HepG2 (cell line): ENCODE measurements at regions not wholly inside any gene's neighbourhood (a gene's known extent, or its start where the extent isn't known, plus 50 kb on each side); places are given as distances from the start of the nearest gene placed in this dataset.

Experiments
- ATAC-seq: fragments of 200-7000 bp; cut with Tn5 transposase; 3 replicates; pipeline ENCODE4 v1.9.1; 2020; ENCODE audit warnings: mild to moderate bottlenecking, moderate library complexity
- BruUV-seq: library from RNA; stranded (reverse); fragments of 400-500 nt; replicated peaks from 2 replicates; lab custom pipeline; 2021; lab: Mats Ljungman, UMichigan
- CTCF ChIA-PET: fragments of 300-600 bp; formaldehyde crosslinking; extraction: SDS; loops from one replicate; lab custom pipeline; 2021; ENCODE audit warnings: low total read pairs, inconsistent platforms, low intra/inter-chr PET ratio; lab: Yijun Ruan, JAX
- POLR2A ChIA-PET: fragments of 350-600 bp; sonication (Branson Sonifier 250); formaldehyde crosslinking; loops from one replicate; lab custom pipeline; 2020; ENCODE audit warnings: antibody characterized with exemption, inconsistent platforms; lab: Yijun Ruan, JAX
- DNase-seq: peaks from one replicate; pipeline ENCODE4 v3.0.0-alpha.2; 2015; ENCODE audit warnings: low spot score
- FAIRE-seq: peaks from 3 replicates; lab custom pipeline; 2011; peaks lifted over from hg19 to GRCh38; lab: Jason Lieb, UNC
- H2AFZ ChIP-seq: one replicate; pipeline ENCODE4 v1.6.1; 2011; ENCODE audit warnings: low read length, inconsistent platforms
- H3K27ac ChIP-seq: fragments of 300-600 bp; 3 replicates; pipeline ENCODE4 v1.8.0; 2011; ENCODE audit warnings: mixed run types, mild to moderate bottlenecking, mixed read lengths, low read length, inconsistent platforms; ENCODE audit not compliant: insufficient read depth; ENCODE audit errors: extremely low read length
- H3K27me3 ChIP-seq, 2 experiments: fragments of 200-600 bp in 1 of 2; 2 replicates in 1 of 2; 3 replicates in 1 of 2; pipeline versions ENCODE4 v1.6.0 to v1.8.0; 2011; ENCODE audit warnings: low read length in 2 of 2, mild to moderate bottlenecking in 2 of 2, moderate library complexity in 2 of 2, inconsistent platforms in 1 of 2; ENCODE audit not compliant: insufficient read depth in 2 of 2, control insufficient read depth in 1 of 2
- H3K36me3 ChIP-seq, 2 experiments: fragments of 200-600 bp in 1 of 2; replicated peaks in 1 of 2; 2 replicates in 1 of 2; 3 replicates in 1 of 2; pipeline versions ENCODE4 v1.5.1 to v1.8.0; 2011; ENCODE audit warnings: low read length in 2 of 2, inconsistent platforms in 1 of 2; ENCODE audit not compliant: insufficient read depth in 2 of 2, control insufficient read depth in 1 of 2
- H3K4me1 ChIP-seq: 2 replicates; pipeline ENCODE4 v1.5.1; 2012; ENCODE audit warnings: low read length, inconsistent platforms; ENCODE audit not compliant: insufficient read depth
- H3K4me2 ChIP-seq: 2 replicates; pipeline ENCODE4 v1.6.0; 2011; ENCODE audit warnings: low read depth, low read length, inconsistent platforms
- H3K4me3 ChIP-seq, 3 experiments: fragments of 200-600 bp in 1 of 3; sonication (generic), shearing (Covaris generic) in 1 of 3; replicated peaks in 1 of 3; 2 replicates each; pipeline ENCODE4 v1.5.1; 2011 to 2016; ENCODE audit warnings: low read length in 3 of 3, inconsistent platforms in 2 of 3, low read depth in 2 of 3, mild to moderate bottlenecking in 2 of 3, control low read depth in 1 of 3, mixed read lengths in 1 of 3; ENCODE audit not compliant: insufficient read depth in 1 of 3
- H3K79me2 ChIP-seq: one replicate; pipeline ENCODE4 v1.6.1; 2011; ENCODE audit warnings: low read length, inconsistent platforms; ENCODE audit not compliant: insufficient read depth
- H3K9ac ChIP-seq: 2 replicates; pipeline ENCODE4 v1.6.0; 2011; ENCODE audit warnings: mild to moderate bottlenecking, low read depth, low read length, inconsistent platforms; ENCODE audit not compliant: insufficient read depth
- H3K9me3 ChIP-seq: 2 replicates; pipeline ENCODE4 v1.5.1; 2012; ENCODE audit warnings: mild to moderate bottlenecking, low read length
- H4K20me1 ChIP-seq: 2 replicates; pipeline ENCODE4 v1.6.0; 2011; ENCODE audit warnings: inconsistent platforms, mild to moderate bottlenecking, low read length, moderate library complexity; ENCODE audit not compliant: insufficient read depth
- MIXL1 ChIP-seq: IDR thresholded peaks from 2 replicates; pipeline ENCODE4 v1.6.1; 2016
- NBN ChIP-seq: fragments of 450-650 bp; conservative IDR thresholded peaks from 2 replicates; pipeline ENCODE4 v1.6.1; 2017
- SP140L ChIP-seq: sonication (generic); formaldehyde crosslinking; IDR thresholded peaks from 2 replicates; pipeline ENCODE4 v1.4.0; 2020; ENCODE audit warnings: missing genetic modification reagents, borderline replicate concordance
- SP4 ChIP-seq: sonication (generic); formaldehyde crosslinking; IDR thresholded peaks from 2 replicates; pipeline ENCODE4 v1.8.1; 2023; ENCODE audit warnings: mild to moderate bottlenecking, missing genetic modification reagents
- SYNCRIP ChIP-seq: fragments of 200-400 bp; formaldehyde crosslinking; IDR thresholded peaks from 2 replicates; pipeline ENCODE4 v1.6.1; 2018; ENCODE audit warnings: mild to moderate bottlenecking, low read depth, low read length; ENCODE audit not compliant: insufficient read depth
- TP53 ChIP-seq: sonication (generic); formaldehyde crosslinking; conservative IDR thresholded peaks from 2 replicates; pipeline ENCODE4 v1.4.0; 2020; ENCODE audit warnings: missing genetic modification reagents
- ZNF20 ChIP-seq: sonication (generic); formaldehyde crosslinking; IDR thresholded peaks from 2 replicates; pipeline ENCODE4 v1.4.0; 2020; ENCODE audit warnings: mild to moderate bottlenecking, moderate library complexity, missing genetic modification reagents
- ZNF33A ChIP-seq: sonication (generic); formaldehyde crosslinking; IDR thresholded peaks from 2 replicates; pipeline ENCODE4 v1.5.1; 2020; ENCODE audit warnings: missing genetic modification reagents, mild to moderate bottlenecking, moderate library complexity, borderline replicate concordance
- ZNF558 ChIP-seq: sonication (generic); formaldehyde crosslinking; IDR thresholded peaks from 2 replicates; pipeline ENCODE4 v1.9.0; 2022; ENCODE audit warnings: mild to moderate bottlenecking, missing genetic modification reagents, borderline replicate concordance
- ZNF674 ChIP-seq: sonication (generic); formaldehyde crosslinking; IDR thresholded peaks from 2 replicates; pipeline ENCODE4 v1.5.0; 2020; ENCODE audit warnings: low read depth, mild to moderate bottlenecking, missing genetic modification reagents
- ZNF740 ChIP-seq: sonication (generic); formaldehyde crosslinking; IDR thresholded peaks from 2 replicates; pipeline ENCODE4 v1.4.0; 2020; ENCODE audit warnings: missing genetic modification reagents
- ZSCAN30 ChIP-seq: sonication (generic); formaldehyde crosslinking; IDR thresholded peaks from 2 replicates; pipeline ENCODE4 v1.5.0; 2020; ENCODE audit warnings: mild to moderate bottlenecking, missing genetic modification reagents
- WGBS: methylation state at CpG from one replicate; pipeline ENCODE4 v1.1.6; 2017; ENCODE audit warnings: low lambda C conversion rate; 5-methylcytosine and 5-hydroxymethylcytosine counted together
- in situ Hi-C: cut with HindIII; loops from 2 replicates; pipeline ENCODE4 v1.10.0; 2017; ENCODE audit warnings: low pct_unique_long_range_greater_than_20kb; ENCODE audit not compliant: extremely low pct_ligation_motif_present
- intact Hi-C: fragments of 100-400 bp; cut with micrococcal nuclease; formaldehyde crosslinking; loops from one replicate; pipeline ENCODE4 v1.10.0; 2022; ENCODE audit not compliant: unreplicated experiment
- TF ChIP-seq, protein P1 (sequence below): sonication (generic); formaldehyde crosslinking; IDR thresholded peaks from 2 replicates; pipeline ENCODE4 v1.4.0; 2020; ENCODE audit warnings: low read depth, missing genetic modification reagents
- TF ChIP-seq, protein P2 (sequence below): sonication (generic); formaldehyde crosslinking; IDR thresholded peaks from 2 replicates; pipeline ENCODE4 v1.4.0; 2020; ENCODE audit warnings: missing genetic modification reagents, mild to moderate bottlenecking, borderline replicate concordance

DNA sequence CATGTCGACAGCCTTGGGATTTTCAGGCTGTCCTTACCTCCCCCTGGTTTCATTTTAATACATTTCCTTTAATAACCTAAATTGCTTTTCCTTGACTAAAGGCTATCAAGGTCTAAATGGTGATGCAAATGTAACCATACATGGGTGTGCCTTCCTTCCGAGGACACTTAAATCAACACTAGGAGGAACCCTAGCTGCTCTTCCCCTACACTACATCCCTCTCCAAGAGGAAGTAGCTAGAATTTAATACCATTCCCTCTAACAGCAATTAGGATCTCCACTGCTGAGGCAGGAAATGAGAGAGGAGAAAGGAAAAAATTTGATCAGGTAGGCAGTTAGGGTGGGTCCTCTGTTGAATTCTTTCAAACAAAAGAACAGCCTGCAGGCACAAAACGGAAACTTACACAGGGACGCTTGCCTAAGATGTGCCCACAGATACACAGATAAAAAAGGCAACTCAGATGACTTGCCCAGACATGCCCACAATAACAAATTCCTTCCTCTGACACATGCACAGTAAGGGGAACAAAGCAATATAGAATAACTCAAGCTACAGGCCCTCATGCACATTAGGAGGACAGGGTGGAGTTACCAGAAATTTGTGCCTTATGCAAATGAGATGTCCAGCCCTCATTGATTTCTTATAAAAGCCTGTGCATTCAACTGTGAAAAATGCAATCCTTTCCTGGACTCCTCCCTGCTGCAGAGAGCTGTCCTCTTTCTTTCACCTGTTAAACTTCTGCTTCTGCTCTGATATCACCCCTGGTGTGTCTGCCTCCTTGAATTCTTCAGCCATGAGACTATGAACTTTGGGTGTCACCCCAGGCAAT, 1024.4 kb upstream of the CADM2 start:
- ChIA-PET CTCF (no interaction called here), POLR2A (no interaction called here)
- no peak overlapping the region for H3K4me3 ChIP-seq
- FAIRE-seq (no peak), ATAC-seq (no peak), DNase-seq (peak; percentile 4)
- no peaks in the 10 kb centered on the region for H4K20me1 ChIP-seq
- H3K27ac ChIP-seq = no peak overlapping the region
- H3K4me2 ChIP-seq = no peak overlapping the region
- peak; percentile 96 for TF ChIP-seq TP53 (CRISPR knock-in tag)
- TF ChIP-seq, protein P1, sequence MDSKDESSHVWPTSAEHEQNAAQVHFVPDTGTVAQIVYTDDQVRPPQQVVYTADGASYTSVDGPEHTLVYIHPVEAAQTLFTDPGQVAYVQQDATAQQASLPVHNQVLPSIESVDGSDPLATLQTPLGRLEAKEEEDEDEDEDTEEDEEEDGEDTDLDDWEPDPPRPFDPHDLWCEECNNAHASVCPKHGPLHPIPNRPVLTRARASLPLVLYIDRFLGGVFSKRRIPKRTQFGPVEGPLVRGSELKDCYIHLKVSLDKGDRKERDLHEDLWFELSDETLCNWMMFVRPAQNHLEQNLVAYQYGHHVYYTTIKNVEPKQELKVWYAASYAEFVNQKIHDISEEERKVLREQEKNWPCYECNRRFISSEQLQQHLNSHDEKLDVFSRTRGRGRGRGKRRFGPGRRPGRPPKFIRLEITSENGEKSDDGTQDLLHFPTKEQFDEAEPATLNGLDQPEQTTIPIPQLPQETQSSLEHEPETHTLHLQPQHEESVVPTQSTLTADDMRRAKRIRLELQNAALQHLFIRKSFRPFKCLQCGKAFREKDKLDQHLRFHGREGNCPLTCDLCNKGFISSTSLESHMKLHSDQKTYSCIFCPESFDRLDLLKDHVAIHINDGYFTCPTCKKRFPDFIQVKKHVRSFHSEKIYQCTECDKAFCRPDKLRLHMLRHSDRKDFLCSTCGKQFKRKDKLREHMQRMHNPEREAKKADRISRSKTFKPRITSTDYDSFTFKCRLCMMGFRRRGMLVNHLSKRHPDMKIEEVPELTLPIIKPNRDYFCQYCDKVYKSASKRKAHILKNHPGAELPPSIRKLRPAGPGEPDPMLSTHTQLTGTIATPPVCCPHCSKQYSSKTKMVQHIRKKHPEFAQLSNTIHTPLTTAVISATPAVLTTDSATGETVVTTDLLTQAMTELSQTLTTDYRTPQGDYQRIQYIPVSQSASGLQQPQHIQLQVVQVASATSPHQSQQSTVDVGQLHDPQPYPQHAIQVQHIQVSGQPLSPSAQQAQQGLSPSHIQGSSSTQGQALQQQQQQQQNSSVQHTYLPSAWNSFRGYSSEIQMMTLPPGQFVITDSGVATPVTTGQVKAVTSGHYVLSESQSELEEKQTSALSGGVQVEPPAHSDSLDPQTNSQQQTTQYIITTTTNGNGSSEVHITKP (CRISPR knock-in tag) = no peak
- BruUV-seq = no TSS peak
- WGBS = 35% methylated on average over 4 of the region's 4 CpGs
- no peaks in the 10 kb centered on the region for H3K79me2 ChIP-seq
- no peaks in the 10 kb centered on the region for H3K36me3 ChIP-seq
- in situ Hi-C loops = no loop called here
- intact Hi-C loops = no loop called here
- H3K9me3 ChIP-seq = peaks cover 14% of the 10 kb centered on the region
- peak overlapping the region; percentile 37 for H2AFZ ChIP-seq
- H3K9ac ChIP-seq = no peak overlapping the region
- no peaks in the 10 kb centered on the region for H3K27me3 ChIP-seq
- H3K4me1 ChIP-seq = no peaks in the 10 kb centered on the region

DNA sequence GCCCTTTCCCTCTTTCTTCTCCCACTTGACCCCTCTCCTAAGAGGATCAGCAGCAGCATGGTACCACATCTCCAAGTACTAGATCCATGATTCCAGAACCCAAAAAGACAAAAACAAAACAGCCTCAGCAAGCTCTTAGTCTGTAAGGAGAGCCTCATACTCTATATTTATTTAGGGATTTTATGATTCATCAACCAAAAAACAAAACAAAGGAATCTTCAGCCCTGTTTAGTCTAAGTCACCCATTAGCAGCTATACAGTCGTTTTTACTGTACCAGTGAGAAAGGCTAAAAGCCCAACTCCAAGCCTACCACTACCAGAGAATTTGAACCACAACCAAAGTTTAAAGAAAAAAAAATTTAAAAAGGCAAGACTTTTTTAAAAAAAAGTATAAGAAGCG, 1020.3 kb upstream of the CADM2 start:
- Histone ChIP-seq H3K27me3 (no peaks in the 10 kb centered on the region), H3K9me3 (no peaks in the 10 kb centered on the region), H3K9ac (no peak overlapping the region), H2AFZ (no peak overlapping the region), H4K20me1 (no peaks in the 10 kb centered on the region), H3K4me3 (no peak overlapping the region), H3K4me1 (no peaks in the 10 kb centered on the region), H3K36me3 (no peaks in the 10 kb centered on the region), H3K4me2 (no peak overlapping the region), H3K27ac (no peak overlapping the region), H3K79me2 (no peaks in the 10 kb centered on the region)
- ATAC-seq (no peak), FAIRE-seq (no peak), DNase-seq (no peak)
- BruUV-seq = no TSS peak
- in situ Hi-C loops (no loop called here), intact Hi-C loops (no loop called here)
- 20% methylated on average over 2 of the region's 2 CpGs for WGBS
- CTCF ChIA-PET = no interaction called here
- POLR2A ChIA-PET = no interaction called here
- no peak for TF ChIP-seq MIXL1 (CRISPR knock-in tag)
- TF ChIP-seq NBN = no peak
- TF ChIP-seq ZNF740 (CRISPR knock-in tag) = no peak
- no peak for TF ChIP-seq ZSCAN30 (CRISPR knock-in tag)
- no peak for TF ChIP-seq ZNF20
- TF ChIP-seq SP4 = no peak
- TF ChIP-seq SYNCRIP = no peak
- TF ChIP-seq ZNF674 = no peak
- no peak for TF ChIP-seq ZNF558 (CRISPR knock-in tag)
- no peak for TF ChIP-seq ZNF33A
- no peak for TF ChIP-seq SP140L
- TF ChIP-seq, protein P2, sequence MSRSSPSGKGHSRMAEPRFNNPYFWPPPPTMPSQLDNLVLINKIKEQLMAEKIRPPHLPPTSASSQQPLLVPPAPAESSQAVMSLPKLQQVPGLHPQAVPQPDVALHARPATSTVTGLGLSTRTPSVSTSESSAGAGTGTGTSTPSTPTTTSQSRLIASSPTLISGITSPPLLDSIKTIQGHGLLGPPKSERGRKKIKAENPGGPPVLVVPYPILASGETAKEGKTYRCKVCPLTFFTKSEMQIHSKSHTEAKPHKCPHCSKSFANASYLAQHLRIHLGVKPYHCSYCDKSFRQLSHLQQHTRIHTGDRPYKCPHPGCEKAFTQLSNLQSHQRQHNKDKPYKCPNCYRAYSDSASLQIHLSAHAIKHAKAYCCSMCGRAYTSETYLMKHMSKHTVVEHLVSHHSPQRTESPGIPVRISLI = no peak
